ENCODE measurements at regions not wholly inside any gene's neighbourhood (a gene's known extent, or its start where the extent isn't known, plus 50 kb on each side); places are given as distances from the start of the nearest gene placed in this dataset.

DNA sequence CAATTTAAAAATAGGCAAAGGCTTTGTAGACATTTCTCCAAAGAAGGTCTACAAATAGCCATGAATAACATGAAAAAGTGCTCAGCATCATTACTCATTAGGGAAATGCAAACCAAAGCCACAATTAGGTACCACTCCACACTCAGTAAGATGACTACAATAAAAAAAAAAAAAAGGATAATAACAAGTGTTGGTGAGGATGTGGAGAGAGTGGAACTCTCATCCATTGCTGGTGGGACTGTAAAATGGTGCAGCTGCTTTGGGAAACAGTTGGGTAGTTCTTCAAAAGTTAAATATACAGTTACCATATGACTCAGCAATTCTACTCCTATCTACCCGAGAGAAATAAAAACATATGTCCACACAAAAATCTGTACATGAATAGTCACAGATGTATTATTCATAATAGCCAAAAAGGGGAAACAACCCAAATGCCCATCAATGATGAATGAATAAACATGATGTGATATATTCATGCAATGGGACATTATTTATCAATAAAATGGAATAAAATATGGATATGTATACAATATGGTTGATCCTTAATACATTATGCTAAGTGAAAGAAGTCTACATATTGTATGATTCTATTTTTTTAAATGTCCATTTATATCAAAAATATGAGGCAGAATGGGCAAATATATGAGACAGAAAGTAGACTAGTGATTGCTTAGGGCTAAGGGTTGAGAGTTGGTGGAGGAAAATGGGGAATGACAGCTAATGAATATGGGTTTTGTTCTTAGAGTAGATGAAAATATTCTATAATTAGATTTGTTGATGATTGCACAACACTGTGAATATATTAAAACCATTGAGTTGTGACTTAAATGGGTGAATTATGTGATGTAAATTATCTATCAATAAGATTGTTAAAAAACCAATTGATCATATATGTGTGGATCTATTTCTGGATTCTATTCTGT, 66.1 kb upstream of the SMAD3 start:
- Histone ChIP-seq H3K27me3 (no peaks in the 10 kb centered on the region), H3K4me1 (no peaks in the 10 kb centered on the region), H3K4me3 (no peak overlapping the region), H3K27ac (no peak overlapping the region), H3K9me3 (no peaks in the 10 kb centered on the region), H3K36me3 (no peaks in the 10 kb centered on the region)
- intact Hi-C loops (cut with DNase I), result no loop called here
- DNase-seq (ENCODE audit: low spot score in 2 of 2), result no peak
- TF ChIP-seq, protein P1, sequence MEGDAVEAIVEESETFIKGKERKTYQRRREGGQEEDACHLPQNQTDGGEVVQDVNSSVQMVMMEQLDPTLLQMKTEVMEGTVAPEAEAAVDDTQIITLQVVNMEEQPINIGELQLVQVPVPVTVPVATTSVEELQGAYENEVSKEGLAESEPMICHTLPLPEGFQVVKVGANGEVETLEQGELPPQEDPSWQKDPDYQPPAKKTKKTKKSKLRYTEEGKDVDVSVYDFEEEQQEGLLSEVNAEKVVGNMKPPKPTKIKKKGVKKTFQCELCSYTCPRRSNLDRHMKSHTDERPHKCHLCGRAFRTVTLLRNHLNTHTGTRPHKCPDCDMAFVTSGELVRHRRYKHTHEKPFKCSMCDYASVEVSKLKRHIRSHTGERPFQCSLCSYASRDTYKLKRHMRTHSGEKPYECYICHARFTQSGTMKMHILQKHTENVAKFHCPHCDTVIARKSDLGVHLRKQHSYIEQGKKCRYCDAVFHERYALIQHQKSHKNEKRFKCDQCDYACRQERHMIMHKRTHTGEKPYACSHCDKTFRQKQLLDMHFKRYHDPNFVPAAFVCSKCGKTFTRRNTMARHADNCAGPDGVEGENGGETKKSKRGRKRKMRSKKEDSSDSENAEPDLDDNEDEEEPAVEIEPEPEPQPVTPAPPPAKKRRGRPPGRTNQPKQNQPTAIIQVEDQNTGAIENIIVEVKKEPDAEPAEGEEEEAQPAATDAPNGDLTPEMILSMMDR (IDR thresholded peaks at IDR 0.05), result no peak

DNA sequence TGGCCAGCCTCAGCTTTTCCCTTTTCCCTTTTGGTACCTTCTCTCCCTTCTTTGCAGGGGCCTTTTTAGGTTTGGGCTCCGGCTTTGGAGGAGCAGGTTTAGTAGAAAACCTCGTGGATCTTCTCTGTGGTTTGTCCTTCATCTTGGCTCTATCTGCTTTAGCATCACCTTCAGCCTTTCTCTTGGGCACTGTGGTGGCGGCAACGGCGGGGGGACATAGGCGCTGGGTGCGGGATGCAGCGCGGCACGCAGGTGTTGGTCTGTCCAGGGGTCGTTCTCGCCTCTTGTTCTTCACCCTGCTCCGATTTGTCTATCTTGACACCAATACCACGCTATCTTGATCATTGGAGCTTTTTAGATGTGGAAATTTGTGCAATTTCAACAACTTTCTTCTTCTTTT, 64.5 kb upstream of the SMAD3 start:
- H3K27ac ChIP-seq, result no peak overlapping the region
- DNase-seq (ENCODE audit: low spot score in 2 of 2), result no peak

DNA sequence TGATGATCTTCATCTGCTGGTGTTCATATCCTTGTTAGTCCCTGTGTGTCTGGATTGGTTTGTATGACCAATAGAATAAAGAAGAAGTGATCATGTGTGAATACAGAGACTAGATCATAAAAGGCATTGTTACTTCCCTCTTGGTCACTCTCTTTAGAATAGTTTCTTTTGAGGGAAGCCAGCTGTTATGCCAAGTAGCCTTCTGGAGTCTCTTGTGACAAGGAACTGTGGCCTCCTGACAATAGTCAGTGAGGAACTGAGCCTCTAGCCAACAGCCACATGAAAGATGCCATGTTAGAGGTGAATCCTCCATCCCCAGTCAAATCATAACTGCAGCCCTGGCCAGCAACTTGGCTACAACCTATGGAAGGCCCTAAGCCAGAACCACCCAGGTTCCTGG, 63.0 kb upstream of the SMAD3 start:
- Histone ChIP-seq H3K36me3 (no peaks in the 10 kb centered on the region), H3K27ac (no peak overlapping the region), H3K4me1 (no peaks in the 10 kb centered on the region), H3K27me3 (no peaks in the 10 kb centered on the region), H3K4me3 (no peak overlapping the region), H3K9me3 (no peaks in the 10 kb centered on the region)
- TF ChIP-seq, protein P1 (IDR thresholded peaks at IDR 0.05), result no peak
- intact Hi-C loops (cut with DNase I), result no loop called here
- DNase-seq (ENCODE audit: low spot score in 2 of 2), result no peak

More for the DNA sequence above, 64.5 kb upstream of the SMAD3 start:
- H3K4me1 ChIP-seq, result no peaks in the 10 kb centered on the region
- no peaks in the 10 kb centered on the region for H3K36me3 ChIP-seq
- no peaks in the 10 kb centered on the region for H3K27me3 ChIP-seq
- intact Hi-C loops (cut with DNase I), result no loop called here
- TF ChIP-seq, protein P1 (IDR thresholded peaks at IDR 0.05), result no peak
- H3K9me3 ChIP-seq, result no peaks in the 10 kb centered on the region
- no peak overlapping the region for H3K4me3 ChIP-seq

DNA sequence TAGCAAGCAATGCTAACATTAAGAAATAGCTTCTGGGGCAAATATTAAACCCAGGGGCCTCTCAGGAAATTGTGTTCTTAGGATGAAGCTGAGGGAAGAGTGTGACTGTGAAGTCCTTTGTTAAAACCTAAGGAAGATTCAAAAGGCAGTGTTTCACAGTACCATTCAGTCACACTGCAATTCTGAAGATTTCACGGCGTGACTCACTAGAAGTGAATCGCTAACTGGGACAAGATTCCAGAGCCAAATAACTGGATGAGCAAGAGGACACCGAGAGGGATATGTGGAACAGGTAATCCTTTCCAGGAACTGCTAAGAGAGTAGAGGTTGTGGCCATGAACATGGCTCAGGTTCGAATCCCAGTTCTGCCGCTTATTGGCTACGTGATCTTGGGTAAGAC, 61.8 kb upstream of the SMAD3 start:
- TF ChIP-seq, protein P1 (IDR thresholded peaks at IDR 0.05), result no peak
- Histone ChIP-seq H3K9me3 (no peaks in the 10 kb centered on the region), H3K4me3 (no peak overlapping the region), H3K36me3 (no peaks in the 10 kb centered on the region), H3K27ac (no peak overlapping the region), H3K4me1 (no peaks in the 10 kb centered on the region), H3K27me3 (no peaks in the 10 kb centered on the region)
- no peak for DNase-seq (ENCODE audit: low spot score in 2 of 2)
- intact Hi-C loops (cut with DNase I), result no loop called here

DNA sequence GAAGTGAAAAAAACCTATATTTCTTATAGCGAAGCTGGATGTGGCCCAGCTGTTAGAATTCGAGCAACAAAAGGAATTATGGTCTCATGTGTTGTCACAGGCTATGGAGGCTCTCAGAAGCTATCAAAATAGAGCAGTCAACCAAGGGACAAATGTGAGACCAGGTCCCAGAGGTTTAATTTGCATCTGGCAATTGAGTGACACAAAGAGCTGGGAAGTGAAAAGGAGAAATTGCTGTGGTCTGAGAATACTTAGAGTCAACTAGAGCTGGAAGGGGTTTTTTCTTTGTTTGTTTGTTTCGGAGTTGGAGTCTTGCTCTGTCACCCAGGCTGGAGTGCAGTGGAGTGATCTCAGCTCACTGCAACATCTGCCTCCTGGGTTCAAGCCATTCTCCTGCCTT, 61.3 kb upstream of the SMAD3 start:
- no peak overlapping the region for H3K4me3 ChIP-seq
- H3K27ac ChIP-seq, result no peak overlapping the region
- no peak for DNase-seq (ENCODE audit: low spot score in 2 of 2)
- no peaks in the 10 kb centered on the region for H3K36me3 ChIP-seq
- TF ChIP-seq, protein P1 (IDR thresholded peaks at IDR 0.05), result no peak
- no peaks in the 10 kb centered on the region for H3K27me3 ChIP-seq
- intact Hi-C loops (cut with DNase I), result no loop called here
- no peaks in the 10 kb centered on the region for H3K4me1 ChIP-seq
- H3K9me3 ChIP-seq, result no peaks in the 10 kb centered on the region
